Glomerular endothelial cell (primary cell): ENCODE measurements at regions not wholly inside any gene's neighbourhood (a gene's known extent, or its start where the extent isn't known, plus 50 kb on each side); places are given as distances from the start of the nearest gene placed in this dataset.
"Not testable (repeated sequence)": the region's sequence is repeated elsewhere in the genome, so short reads cannot be mapped to it uniquely, and the experiment has no call there.

ENCODE experiments used
- DNase-seq: peaks from one replicate; pipeline ENCODE4 v3.0.0-alpha.2; 2011; ENCODE audit warnings: low read depth, low spot score; ENCODE audit errors: extremely low read depth

DNA sequence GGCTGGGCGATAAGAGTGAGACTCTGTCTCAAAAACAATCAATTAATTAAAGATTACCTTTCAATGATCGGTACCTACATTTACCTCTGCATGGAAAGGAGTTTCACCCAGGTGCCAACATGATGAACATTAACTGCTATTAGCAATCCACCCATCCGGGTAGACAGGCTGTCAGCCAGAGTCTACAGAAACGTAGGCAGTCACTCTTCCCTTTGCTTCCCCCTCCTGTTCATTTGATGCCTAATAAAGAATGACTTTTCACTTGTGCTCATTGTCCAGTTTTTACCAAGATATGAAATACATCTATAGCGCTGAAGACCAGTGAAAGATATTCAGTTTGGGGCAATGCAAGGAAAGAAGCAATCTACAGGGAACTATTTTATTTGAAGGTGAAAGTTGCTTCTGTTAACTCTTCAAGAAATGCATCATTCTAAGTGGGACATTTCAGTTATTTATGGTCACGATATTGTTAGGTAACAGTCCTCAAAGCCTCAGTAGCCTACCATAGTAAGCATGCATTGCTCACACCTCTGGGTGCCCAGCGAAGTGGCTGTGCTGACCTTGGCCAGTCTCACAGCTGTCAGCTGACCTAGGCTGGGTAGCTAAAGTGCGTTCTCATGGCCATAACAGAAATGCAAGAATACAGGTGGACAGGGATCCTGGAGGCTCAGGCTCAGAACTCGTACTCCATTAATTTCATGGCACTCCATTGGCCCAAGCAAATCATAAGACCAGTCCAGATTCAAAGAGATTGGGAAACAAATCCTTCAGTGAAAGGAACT lies 87.2 kb upstream of the DMRT1 start:
- DNase-seq, result no peak

- peak; percentile 87 for DNase-seq
Measured at GRCh38 chr9:755454-756381, 85.8 kb upstream of the DMRT1 start.

DNA sequence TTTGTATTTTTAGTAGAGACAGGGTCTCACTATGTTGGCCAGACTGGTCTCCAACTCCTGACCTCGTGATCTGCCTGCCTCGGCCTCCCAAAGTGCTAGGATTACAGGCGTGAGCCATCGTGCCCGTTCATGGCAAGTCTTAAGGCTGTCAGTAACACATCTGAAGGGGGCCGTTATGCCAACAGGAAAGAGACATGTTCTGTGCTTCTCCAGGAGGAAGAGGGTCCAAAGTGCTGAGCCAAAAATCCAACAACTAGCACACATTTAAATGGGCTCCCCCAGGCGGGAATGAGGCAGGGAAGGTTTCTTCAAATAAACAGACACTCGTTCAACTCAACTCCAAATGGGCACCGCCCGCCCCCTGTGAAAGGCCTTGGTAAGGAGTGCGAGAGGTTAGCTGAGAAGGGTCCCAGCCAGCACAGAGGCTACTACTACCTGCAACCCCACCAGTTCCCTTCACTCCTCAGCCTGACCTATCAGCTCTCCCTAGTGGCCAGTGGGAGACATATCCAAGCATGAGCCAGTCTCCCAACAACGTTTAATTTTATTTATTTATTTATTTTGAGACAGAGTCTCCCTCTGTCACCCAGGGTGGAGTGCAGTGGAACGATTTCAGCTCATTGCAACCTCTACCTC lies 84.1 kb upstream of the DMRT1 start:
- no peak for DNase-seq

DNA sequence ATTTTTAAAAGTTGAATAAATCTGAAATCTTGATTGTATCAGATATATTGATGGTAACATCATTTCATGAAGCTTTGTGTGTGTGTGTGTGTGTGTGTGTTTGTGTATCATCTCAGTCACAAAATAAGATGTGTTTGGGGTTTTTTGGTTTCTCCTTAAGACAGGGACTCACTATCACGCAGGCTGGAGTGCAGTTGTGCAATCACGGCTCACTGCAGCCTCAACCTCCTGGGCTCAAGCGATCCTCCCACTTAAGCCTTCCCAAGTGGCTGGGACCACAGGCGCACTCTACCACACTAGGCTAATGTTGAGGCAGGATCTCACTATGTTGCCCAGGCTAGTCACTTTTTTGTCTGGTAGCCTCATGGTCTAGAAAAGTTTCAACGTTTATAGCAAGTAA lies 83.4 kb upstream of the DMRT1 start:
- DNase-seq, result no peak

DNA sequence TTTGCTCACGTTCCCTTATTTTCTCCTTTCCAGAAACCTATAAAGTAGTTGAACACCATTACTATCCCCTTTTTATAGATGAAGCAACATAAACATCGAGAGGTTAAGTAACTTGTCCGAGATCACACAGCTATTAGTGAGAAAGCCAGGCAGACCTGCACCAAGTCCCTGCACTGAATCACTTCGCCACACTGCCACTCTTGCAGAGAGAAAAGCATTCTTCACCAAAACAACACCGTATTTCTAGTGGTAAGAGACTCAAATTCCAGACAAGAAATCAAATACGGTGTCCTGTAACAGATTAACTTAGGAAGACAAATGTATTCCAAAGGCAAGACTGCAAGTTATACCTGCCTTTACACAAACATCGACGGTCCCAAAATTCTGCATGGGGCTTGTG lies 82.0 kb upstream of the DMRT1 start:
- DNase-seq, result no peak

- no peak for DNase-seq
Measured at GRCh38 chr9:759983-760736, 81.3 kb upstream of the DMRT1 start.

GRCh38 chr9:761176-761792 lies 80.2 kb upstream of the DMRT1 start:
- no peak for DNase-seq

DNA sequence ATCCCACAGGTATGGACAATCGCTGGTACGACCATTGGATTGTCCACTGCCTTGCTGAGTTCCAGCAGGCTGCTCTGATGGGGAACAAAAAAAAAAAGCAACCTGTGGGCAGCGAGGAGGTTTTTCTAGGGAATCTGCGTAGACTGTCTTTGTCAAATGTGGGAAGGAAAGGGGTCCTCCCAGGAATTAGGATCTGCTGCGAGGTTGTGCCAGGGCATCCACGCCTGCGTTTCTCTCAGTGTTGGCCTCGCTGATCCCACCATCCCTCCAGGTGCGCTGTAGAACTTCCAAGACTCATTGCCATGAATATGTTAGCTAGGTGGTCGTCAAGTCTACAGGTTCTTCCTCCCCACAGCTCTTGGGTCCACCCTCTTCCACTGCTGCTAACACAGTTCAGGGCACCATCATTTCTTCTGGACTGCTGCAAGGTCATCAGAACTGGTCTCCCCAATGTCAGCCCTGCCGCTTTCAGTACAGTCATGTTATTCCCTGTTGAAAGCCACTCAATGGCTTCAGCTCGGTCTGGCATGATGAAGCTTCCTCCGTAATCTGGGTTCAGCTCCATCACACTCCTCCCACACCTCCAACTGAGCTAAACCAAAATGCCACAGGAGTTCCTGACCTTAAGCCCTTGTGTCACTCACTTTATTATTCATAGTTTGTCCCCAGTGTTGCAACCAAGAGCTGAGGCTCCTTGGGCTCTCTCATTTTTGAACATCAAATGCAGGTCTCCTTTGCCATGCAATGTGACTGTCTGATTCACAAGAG lies 79.5 kb upstream of the DMRT1 start:
- no peak for DNase-seq

DNA sequence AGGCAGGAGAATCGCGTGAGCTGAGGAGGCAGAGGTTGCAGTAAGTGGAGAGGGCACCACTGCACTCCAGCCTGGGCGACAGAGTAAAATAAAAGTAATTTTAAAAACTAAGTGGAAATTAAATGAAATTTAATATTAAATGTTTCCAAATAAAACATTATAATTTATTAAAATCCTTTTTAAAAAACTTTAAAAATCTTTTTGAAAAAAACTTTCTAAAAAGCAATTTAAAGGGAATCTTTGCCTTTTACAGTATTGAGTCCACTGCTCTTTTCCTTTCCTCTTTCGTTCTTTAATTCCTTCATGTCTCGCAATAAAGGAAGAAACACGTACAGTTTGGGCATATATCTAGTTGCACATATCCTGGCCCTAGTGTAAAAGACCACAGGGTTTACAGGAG lies 77.8 kb upstream of the DMRT1 start:
- no peak for DNase-seq

- DNase-seq, result no peak
Measured at GRCh38 chr9:764105-764524, 77.4 kb upstream of the DMRT1 start.

GRCh38 chr9:764986-765385 lies 76.5 kb upstream of the DMRT1 start:
- no peak for DNase-seq

DNA sequence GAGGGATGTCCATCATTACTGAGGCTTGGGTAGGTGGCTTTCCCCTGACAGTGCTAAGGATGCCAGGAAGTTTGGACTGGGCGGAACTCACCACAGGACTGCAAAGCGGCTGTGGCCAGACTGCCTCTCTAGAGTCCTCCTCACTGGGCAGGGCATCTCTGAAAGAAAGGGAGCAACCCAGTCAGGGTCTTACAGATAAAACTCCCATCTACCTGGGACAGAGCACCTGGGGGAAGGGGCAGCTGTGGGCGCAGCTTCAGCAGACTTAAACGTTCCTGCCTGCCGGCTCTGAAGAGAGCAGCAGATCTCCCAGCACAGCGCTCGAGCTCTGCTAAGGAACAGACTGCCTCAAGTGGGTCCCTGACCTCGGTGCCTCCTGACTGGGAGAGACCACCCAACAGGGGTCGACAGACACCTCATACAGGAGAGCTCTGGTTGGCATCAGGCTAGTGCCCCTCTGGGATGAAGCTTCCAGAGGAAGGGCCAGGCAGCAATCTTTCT lies 74.4 kb upstream of the DMRT1 start:
- DNase-seq, result not testable (repeated sequence)

DNA sequence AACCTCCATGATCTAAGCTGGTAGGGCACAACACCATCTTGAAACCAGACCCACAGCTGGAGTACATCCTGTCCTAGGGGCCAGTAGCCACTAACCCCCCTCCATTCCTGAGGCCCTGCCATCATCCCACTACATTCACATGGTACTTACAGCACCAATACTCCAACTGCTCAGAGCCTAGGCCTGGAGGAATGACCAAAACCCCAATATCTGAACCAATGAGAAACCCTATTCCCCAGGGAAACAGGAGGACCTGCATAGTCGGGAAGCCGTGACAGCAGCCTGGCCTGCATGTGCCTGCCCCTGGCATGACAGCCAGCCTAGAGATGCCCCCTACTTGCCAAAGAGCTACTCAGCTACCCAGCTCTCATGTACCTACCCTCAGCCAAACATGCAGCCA lies 65.4 kb upstream of the DMRT1 start:
- DNase-seq, result no peak

DNA sequence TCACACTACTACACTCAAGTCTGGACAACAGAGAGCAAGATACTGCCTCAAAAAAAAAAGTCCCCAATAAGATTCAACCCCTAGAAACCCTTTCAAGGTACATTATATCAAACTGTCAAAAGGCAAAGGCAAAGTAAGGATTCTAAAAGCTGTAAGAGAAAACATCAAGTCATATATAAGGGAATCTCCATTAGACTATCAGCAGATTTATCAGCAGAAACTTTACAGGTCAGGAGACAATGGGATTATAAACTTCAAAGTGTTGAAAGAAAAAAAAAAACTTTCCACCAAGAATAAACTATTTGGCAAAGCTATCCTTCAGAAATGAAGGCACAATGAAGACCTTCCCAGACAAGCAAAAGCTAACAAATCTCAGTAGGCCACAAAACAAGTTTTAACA lies 63.5 kb upstream of the DMRT1 start:
- no peak for DNase-seq

DNA sequence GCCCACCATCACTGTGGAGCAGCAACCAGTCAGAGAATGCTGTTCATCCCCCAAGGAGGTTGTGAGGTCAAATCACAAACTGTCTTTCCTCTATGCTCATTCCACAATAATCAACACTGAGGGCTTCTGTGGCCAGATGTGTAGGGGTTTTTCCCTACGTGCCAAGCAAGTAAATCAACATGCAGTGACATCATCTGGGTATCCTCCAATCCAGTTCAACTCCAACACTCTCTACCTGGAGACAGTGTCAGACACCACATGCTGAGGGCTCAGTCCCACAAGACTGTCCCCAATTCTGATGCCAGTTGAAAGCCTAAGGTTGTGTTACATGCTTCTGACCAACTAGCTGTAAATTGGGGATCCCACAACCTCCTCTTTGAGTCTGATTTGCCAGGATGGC lies 57.3 kb upstream of the DMRT1 start:
- DNase-seq, result no peak

- no peak for DNase-seq
Measured at GRCh38 chr9:784916-785315, 56.6 kb upstream of the DMRT1 start.

- no peak for DNase-seq
Measured at GRCh38 chr9:785997-786396, 55.5 kb upstream of the DMRT1 start.

GRCh38 chr9:786405-786804 lies 55.1 kb upstream of the DMRT1 start:
- no peak for DNase-seq

GRCh38 chr9:788777-789176 lies 52.7 kb upstream of the DMRT1 start:
- DNase-seq, result no peak
